ENCODE measurements at regions not wholly inside any gene's neighbourhood (a gene's known extent, or its start where the extent isn't known, plus 50 kb on each side); places are given as distances from the start of the nearest gene placed in this dataset.

DNA sequence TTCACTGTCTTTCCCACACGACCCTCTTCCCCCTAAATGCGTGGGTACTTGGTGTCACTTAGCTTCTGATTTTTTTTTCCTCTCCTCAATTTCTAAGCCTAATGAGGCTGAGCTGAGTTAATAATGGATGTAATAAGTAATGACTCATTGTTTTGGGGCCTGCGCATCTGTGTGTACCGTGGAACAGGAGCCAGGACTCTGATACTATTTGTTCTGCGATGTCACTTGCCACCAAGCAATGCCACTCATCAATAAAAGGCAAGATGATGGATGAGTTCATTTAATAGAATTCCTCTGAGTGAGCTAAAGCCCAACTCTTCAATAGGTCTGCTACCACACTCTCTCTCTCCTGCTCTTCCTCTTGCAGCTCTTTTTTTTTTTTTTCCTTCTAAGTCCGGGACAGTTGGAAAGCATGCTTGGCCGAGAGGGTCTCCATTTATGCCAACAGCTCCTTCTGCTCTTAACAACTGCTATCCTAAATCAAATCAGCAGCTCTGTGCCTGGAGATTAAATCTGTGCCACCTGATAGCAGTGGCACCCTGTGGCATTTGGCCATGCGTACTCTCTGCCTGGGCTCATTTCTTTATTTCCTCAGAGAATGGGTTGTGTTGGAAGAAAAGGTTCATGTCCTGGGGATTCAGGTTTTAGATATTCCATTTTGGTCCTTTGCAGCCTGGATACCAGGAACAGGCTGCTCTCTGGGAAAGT, 1284.2 kb upstream of the PIK3C3 start:
- TF ChIP-seq GTF2F1 (IDR thresholded peaks at IDR 0.05; ENCODE audit: borderline replicate concordance, low read depth, low read length) (no peak), ASH2L (IDR thresholded peaks at IDR 0.05; ENCODE audit: low read length) (no peak), POLR2A (IDR thresholded peaks at IDR 0.05; ENCODE audit: control extremely low read depth in 1 of 2, low read depth in 2 of 2, low read length in 2 of 2) (no peak), JUND (IDR thresholded peaks at IDR 0.05; ENCODE audit: low read length) (no peak), EP300 (IDR thresholded peaks at IDR 0.05; ENCODE audit: borderline replicate concordance in 1 of 2, low read depth in 2 of 2, low read length in 2 of 2) (no peak), JUN (IDR thresholded peaks at IDR 0.05; ENCODE audit: low read depth, low read length) (no peak), HDAC2 (IDR thresholded peaks at IDR 0.05; ENCODE audit: borderline replicate concordance in 1 of 2, low read depth in 2 of 2, low read length in 2 of 2) (no peak), SP1 (IDR thresholded peaks at IDR 0.05; ENCODE audit: low read depth, low read length) (no peak), EZH2 (IDR thresholded peaks at IDR 0.05; ENCODE audit: low read depth, low read length, severe bottlenecking) (no peak), RAD21 (IDR thresholded peaks at IDR 0.05 in 1 of 2, conservative IDR thresholded peaks at IDR 0.05 in 1 of 2; ENCODE audit: low read depth in 2 of 2, low read length in 2 of 2) (no peak), POLR2AphosphoS5 (IDR thresholded peaks at IDR 0.05; ENCODE audit: low read depth, low read length) (no peak), FOSL1 (IDR thresholded peaks at IDR 0.05; ENCODE audit: insufficient read depth, low read depth, low read length) (no peak)
- TF ChIP-seq, protein P1, sequence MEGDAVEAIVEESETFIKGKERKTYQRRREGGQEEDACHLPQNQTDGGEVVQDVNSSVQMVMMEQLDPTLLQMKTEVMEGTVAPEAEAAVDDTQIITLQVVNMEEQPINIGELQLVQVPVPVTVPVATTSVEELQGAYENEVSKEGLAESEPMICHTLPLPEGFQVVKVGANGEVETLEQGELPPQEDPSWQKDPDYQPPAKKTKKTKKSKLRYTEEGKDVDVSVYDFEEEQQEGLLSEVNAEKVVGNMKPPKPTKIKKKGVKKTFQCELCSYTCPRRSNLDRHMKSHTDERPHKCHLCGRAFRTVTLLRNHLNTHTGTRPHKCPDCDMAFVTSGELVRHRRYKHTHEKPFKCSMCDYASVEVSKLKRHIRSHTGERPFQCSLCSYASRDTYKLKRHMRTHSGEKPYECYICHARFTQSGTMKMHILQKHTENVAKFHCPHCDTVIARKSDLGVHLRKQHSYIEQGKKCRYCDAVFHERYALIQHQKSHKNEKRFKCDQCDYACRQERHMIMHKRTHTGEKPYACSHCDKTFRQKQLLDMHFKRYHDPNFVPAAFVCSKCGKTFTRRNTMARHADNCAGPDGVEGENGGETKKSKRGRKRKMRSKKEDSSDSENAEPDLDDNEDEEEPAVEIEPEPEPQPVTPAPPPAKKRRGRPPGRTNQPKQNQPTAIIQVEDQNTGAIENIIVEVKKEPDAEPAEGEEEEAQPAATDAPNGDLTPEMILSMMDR (IDR thresholded peaks at IDR 0.05; ENCODE audit: control extremely low read depth in 1 of 3, insufficient read depth in 1 of 3, low read depth in 1 of 3, low read length in 3 of 3) = no peak

Measured in H1 (cell line).